ENCODE measurements at regions not wholly inside any gene's neighbourhood (a gene's known extent, or its start where the extent isn't known, plus 50 kb on each side); places are given as distances from the start of the nearest gene placed in this dataset.

DNA sequence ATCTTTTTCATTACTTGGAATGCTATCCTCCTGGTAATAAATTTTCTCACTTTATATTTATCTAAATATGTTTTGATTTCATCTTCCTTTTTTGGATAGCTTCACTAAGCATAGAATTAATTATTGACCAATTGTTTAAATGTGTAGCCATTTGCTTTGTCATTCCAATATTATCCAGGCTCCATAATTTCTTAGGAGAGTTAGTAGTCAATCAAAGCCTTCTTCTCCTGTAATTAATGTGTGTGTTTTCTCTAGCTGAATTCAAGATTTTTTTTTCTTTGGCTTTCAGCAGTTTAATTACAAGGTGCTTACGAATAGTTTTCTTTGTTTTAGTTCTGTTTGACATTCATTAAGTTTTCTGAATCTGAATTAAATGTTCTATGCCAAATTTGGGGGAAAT lies 545.9 kb upstream of the CELF2 start:
- Mint-ChIP-seq H3K27ac (no peak overlapping the region), H3K4me1 (no peaks in the 10 kb centered on the region), H3K9me3 (peaks cover 3% of the 10 kb centered on the region), H3K4me3 (no peak overlapping the region), H3K36me3 (no peaks in the 10 kb centered on the region)
- DNase-seq (ENCODE audit: low spot score in 2 of 2) (no peak), ATAC-seq (no peak)

DNA sequence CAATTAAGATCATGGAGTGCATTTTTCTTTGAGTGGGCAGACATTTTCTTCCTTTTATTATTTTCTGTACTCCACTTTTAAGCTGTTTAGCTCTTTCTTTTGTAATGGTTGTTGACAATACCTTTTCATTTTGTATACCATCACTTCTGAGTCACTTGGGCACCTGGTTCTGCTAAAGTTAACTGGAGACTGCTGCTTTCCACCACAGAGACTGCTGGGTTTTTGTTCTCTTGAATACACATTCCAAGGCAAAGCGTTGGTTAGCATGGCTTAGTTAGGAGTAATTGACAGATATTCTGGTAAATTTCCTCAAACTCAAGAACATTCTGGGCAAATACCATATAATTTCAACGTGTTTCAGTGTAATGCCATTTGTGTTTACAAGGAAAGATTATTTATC lies 541.9 kb upstream of the CELF2 start:
- H3K27ac Mint-ChIP-seq = no peak overlapping the region
- H3K4me1 Mint-ChIP-seq = no peaks in the 10 kb centered on the region
- H3K36me3 Mint-ChIP-seq = no peaks in the 10 kb centered on the region
- H3K9me3 Mint-ChIP-seq = peaks cover 3% of the 10 kb centered on the region
- ATAC-seq (no peak), DNase-seq (ENCODE audit: low spot score in 2 of 2) (no peak)
- H3K4me3 Mint-ChIP-seq = no peak overlapping the region

DNA sequence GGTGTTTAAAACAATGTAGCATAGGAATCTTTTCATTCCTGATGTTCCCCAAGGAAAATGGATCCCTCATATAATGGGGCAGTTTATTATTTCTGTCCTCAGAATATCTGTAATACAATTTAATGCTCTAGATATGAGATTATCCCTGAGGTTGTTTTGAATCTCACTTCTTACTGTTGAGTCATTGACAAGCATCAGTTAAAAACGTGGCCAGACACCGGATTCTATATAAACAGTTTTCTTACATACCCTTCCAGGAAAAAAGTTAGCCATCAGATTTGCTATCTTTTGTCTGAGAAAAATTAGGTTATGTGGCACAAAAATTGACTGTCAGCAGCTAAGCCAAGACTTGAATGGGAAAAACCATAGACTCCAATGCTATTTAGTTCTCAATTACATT lies 539.8 kb upstream of the CELF2 start:
- no peaks in the 10 kb centered on the region for H3K36me3 Mint-ChIP-seq
- no peak overlapping the region for H3K27ac Mint-ChIP-seq
- ATAC-seq = no peak

DNA sequence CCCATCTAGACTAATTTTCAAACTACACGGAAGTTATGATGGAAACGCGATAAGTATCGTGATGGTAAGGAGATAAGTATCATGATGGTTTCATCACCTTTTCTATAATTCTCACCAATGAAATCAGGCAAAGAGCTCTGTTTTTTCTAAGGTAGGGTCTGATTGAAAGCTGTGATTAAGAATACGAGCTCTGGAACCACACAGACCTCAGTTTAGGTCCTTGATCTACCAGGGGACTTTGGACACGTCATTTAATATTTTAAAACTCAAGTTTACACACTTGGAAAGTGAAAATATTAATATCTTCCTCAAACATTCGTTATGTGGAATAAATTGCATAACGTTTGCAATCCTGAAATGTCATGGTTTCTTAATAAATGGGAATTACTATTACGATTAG lies 538.2 kb upstream of the CELF2 start:
- no peak for ATAC-seq
- Mint-ChIP-seq H3K4me3 (no peak overlapping the region), H3K36me3 (no peaks in the 10 kb centered on the region), H3K9me3 (no peaks in the 10 kb centered on the region), H3K4me1 (no peaks in the 10 kb centered on the region), H3K27ac (no peak overlapping the region)
- DNase-seq (ENCODE audit: low spot score in 2 of 2) = no peak

More for the DNA sequence above, 539.8 kb upstream of the CELF2 start:
- peaks cover 3% of the 10 kb centered on the region for H3K9me3 Mint-ChIP-seq
- H3K4me3 Mint-ChIP-seq = no peak overlapping the region
- DNase-seq (ENCODE audit: low spot score in 2 of 2) = no peak
- no peaks in the 10 kb centered on the region for H3K4me1 Mint-ChIP-seq

DNA sequence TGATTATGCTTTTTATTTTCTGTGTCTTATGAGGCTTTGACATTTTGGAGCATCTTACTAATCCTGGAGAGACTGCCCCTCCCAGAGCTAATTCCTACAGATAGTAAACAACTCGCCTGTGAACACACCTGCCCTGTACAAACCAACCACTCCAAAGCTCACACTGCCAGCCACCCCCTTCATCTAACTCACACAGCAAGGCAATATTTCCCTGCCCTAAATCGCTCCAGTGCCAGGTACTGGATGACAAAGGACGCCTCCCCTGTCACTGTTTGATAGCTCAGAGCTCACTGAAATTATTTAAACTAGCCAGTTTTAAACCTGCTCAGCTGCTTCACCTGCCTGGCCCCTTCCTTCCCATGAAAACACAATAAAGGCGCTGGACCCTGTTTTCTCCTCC lies 535.1 kb upstream of the CELF2 start:
- H3K4me3 Mint-ChIP-seq = no peak overlapping the region
- H3K27ac Mint-ChIP-seq = no peak overlapping the region
- ATAC-seq (no peak), DNase-seq (ENCODE audit: low spot score in 2 of 2) (no peak)
- H3K36me3 Mint-ChIP-seq = no peaks in the 10 kb centered on the region
- H3K9me3 Mint-ChIP-seq = no peaks in the 10 kb centered on the region
- H3K4me1 Mint-ChIP-seq = no peaks in the 10 kb centered on the region

DNA sequence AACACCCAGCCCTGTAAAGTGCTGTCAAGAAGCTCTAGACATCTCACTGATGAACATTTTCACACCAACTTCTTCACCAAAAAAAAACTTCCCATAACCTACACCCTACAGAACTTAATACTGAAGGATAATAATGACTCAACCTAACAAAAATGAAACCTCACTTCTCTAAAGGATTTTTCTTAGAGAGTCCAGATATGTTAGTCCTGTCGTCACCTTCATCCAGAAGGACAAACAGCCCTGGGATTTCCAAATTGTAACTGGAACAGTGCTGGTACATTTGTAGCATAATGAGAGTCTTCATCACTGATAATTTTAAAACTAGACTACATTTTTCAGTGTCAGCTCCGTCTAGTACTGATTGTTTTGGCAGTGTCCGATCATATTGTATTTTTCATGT lies 528.6 kb upstream of the CELF2 start:
- Mint-ChIP-seq H3K4me3 (no peak overlapping the region), H3K9me3 (no peaks in the 10 kb centered on the region), H3K4me1 (no peaks in the 10 kb centered on the region), H3K36me3 (no peaks in the 10 kb centered on the region), H3K27ac (no peak overlapping the region)
- no peak for ATAC-seq
- DNase-seq (ENCODE audit: low spot score in 2 of 2) = no peak

DNA sequence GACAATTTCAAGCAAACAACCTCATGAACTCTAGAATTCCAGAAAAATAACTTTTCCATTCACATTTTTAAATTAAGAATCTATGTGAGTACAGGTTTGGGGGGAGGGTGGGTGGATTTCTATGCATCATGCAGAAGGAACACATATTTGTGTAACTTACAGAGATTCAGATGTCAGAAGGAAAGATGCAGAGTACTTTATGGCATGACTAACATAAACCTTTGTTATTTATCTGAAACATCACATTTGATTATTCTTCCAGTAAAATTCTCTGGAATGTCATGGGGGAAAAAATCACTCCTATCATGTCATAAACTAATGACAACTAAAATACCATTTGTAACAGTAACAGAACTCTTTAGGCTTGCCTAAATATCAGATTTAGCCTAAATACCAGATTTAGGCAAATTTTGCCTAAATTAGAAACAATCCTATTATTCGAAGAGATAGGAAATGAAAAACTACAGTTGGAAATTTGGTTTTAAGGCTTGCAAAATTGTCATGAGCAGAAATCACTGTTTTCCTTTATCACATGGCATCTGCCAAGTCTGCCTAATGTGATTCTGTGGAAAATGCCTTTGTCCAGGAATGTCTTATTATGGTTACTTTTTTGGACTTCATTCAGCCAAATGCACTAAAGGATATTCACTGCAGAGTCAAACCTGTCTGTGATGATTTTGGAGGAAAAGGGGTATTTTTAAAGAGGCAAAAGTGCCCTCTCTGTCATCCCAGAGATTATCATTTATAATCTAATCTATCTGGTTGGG lies 527.7 kb upstream of the CELF2 start:
- no peak for DNase-seq (ENCODE audit: low spot score in 2 of 2)
- Mint-ChIP-seq H3K4me3 (no peak overlapping the region), H3K36me3 (no peaks in the 10 kb centered on the region)

DNA sequence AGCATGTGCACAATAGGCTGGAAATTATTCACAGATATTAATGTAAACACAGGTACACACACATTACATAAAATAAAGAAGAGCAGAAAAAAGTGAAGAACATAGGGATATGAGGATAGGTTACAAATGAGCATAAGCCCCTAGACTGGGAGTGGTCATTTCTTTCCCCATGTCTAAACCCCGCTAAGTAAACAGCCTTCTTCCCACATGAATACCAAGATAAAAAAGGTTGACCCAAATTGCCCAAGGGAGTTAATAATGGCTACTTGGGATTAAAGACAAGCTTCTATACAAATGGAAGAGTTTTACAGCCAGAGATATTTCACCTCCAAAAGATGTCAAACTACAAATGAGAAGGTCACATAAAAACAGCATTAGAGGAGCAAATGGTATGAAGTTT lies 527.1 kb upstream of the CELF2 start:
- ATAC-seq (no peak), DNase-seq (ENCODE audit: low spot score in 2 of 2) (no peak)
- no peak overlapping the region for H3K4me3 Mint-ChIP-seq
- H3K36me3 Mint-ChIP-seq = no peaks in the 10 kb centered on the region
- no peaks in the 10 kb centered on the region for H3K9me3 Mint-ChIP-seq
- H3K4me1 Mint-ChIP-seq = no peaks in the 10 kb centered on the region
- no peak overlapping the region for H3K27ac Mint-ChIP-seq

More for the DNA sequence above, 527.7 kb upstream of the CELF2 start:
- no peak for ATAC-seq
- no peaks in the 10 kb centered on the region for H3K4me1 Mint-ChIP-seq
- no peaks in the 10 kb centered on the region for H3K9me3 Mint-ChIP-seq
- no peak overlapping the region for H3K27ac Mint-ChIP-seq

DNA sequence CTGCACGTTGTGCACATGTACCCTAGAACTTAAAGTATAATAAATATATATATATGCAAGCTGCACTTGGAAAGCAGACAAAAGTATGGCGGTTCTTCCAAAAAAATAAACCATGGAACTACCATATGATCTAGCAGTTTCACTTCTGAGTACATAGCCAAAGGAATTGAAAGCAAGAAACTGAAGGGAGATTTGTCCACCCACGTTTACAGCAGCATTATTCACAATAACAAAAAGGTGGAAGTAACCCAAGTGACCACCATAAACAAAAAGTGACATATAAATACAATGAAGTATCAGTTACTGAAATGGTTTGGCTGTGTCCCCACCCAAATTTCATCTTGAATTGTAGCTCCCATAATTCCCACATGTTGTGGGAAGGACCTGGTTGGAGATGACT lies 525.3 kb upstream of the CELF2 start:
- Mint-ChIP-seq H3K36me3 (no peaks in the 10 kb centered on the region), H3K9me3 (peaks cover 3% of the 10 kb centered on the region), H3K4me1 (no peaks in the 10 kb centered on the region), H3K27ac (no peak overlapping the region), H3K4me3 (no peak overlapping the region)
- no peak for DNase-seq (ENCODE audit: low spot score in 2 of 2)
- ATAC-seq = no peak

DNA sequence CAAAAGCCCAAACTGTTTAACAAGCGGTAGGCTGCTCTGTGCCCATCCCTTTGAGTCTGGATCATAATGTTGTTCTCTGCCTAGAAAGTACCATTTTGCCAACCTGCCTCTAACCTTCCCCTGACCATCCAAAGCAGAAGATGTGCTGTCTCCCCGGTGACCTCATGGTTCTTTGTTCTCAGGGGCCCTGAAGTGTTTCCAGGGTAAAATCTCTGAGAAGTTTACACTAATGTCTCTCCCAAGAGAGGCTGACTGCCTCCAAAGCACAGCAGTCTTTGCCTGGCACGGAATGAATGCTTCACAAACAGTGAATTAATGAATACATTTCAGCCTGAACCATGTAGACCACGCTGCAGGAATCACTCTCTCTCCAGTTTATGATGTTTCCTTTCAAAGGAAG lies 523.8 kb upstream of the CELF2 start:
- Mint-ChIP-seq H3K27ac (no peak overlapping the region), H3K36me3 (no peaks in the 10 kb centered on the region), H3K4me3 (no peak overlapping the region), H3K9me3 (peaks cover 12% of the 10 kb centered on the region), H3K4me1 (no peaks in the 10 kb centered on the region)
- DNase-seq (ENCODE audit: low spot score in 2 of 2) (no peak), ATAC-seq (no peak)

DNA sequence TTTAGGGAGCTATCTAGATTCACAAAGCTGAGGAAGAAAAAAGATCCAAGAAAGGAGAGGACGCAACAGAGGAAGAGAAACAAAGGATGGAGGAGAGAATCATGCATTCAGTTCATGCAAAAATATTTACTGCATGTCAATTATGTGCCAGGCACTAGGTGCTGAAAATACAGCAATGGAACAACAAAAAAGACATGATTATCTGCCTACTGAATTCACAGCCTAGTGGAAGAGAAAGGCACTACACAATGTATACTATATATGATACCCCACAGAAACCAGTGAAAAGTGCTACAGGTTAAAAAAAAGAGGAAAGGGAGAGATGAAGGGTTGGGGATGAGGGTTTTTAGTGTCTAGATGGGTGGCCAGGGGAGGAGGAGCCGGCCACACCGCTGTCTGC lies 520.4 kb upstream of the CELF2 start:
- Mint-ChIP-seq H3K4me3 (no peak overlapping the region), H3K4me1 (no peaks in the 10 kb centered on the region), H3K9me3 (peaks cover 12% of the 10 kb centered on the region), H3K36me3 (no peaks in the 10 kb centered on the region), H3K27ac (no peak overlapping the region)
- ATAC-seq (no peak), DNase-seq (ENCODE audit: low spot score in 2 of 2) (no peak)

DNA sequence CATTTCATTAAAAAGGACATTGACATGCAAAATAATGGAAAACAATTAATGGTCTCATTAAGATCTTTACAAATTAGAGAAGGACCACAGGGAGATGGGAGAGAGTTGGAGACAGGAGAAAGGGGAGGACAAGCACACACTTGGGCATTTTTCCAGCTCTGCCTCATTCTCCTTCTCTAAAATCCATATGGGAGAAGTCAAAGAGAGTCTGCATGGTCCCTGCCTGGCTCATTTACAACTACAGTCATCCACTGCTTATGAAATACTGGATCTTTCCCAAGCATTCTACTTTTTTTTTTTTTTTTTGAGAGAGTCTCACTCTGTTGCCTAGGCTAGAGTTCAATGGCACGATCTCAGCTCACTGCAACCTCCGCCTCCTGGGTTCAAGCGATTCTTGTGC lies 518.9 kb upstream of the CELF2 start:
- peaks cover 12% of the 10 kb centered on the region for H3K9me3 Mint-ChIP-seq
- no peak overlapping the region for H3K4me3 Mint-ChIP-seq
- H3K27ac Mint-ChIP-seq = no peak overlapping the region
- ATAC-seq (no peak), DNase-seq (ENCODE audit: low spot score in 2 of 2) (no peak)
- no peaks in the 10 kb centered on the region for H3K4me1 Mint-ChIP-seq
- no peaks in the 10 kb centered on the region for H3K36me3 Mint-ChIP-seq

DNA sequence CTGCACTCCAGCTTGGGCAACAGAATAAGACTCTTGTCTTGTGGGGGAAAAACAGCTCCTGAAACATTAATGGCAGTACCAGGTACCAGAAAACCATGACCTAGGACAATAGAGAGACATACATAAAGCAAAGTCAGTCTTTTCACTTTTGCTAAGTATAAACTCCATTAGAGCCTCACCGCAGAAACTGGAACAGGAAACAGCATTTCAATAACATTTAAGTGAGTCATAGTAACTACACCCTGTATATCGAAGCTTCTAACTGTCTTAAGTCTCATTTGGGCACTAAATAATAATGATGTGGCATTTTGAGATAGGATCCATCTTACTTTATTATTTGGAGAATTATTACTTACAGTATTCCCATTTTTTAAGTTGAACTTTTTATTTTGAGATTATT lies 517.8 kb upstream of the CELF2 start:
- Mint-ChIP-seq H3K36me3 (no peaks in the 10 kb centered on the region), H3K27ac (no peak overlapping the region), H3K4me3 (no peak overlapping the region), H3K9me3 (peaks cover 14% of the 10 kb centered on the region), H3K4me1 (no peaks in the 10 kb centered on the region)
- DNase-seq (ENCODE audit: low spot score in 2 of 2) (no peak), ATAC-seq (no peak)

DNA sequence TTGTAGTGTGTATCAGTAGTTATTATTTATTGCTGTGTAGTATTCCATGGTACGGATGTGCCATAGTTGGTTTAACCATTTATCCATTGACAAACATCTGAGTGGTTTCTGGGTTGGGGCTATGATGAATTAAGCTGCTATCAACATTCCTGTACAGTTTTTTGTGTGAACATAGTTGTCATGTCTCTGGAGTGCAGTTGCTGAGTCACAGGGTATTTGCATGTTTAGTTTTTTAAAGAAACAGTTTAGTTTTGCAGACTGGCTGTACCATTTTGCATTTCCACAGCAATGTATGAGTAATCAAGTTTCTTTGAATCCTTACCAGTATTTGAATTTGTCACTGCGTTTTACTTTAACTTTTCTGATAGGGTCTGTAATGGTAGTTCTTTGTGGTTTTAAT lies 516.7 kb upstream of the CELF2 start:
- no peaks in the 10 kb centered on the region for H3K36me3 Mint-ChIP-seq
- ATAC-seq = no peak
- peaks cover 15% of the 10 kb centered on the region for H3K9me3 Mint-ChIP-seq
- H3K4me1 Mint-ChIP-seq = no peaks in the 10 kb centered on the region
- no peak for DNase-seq (ENCODE audit: low spot score in 2 of 2)
- H3K27ac Mint-ChIP-seq = no peak overlapping the region
- no peak overlapping the region for H3K4me3 Mint-ChIP-seq

DNA sequence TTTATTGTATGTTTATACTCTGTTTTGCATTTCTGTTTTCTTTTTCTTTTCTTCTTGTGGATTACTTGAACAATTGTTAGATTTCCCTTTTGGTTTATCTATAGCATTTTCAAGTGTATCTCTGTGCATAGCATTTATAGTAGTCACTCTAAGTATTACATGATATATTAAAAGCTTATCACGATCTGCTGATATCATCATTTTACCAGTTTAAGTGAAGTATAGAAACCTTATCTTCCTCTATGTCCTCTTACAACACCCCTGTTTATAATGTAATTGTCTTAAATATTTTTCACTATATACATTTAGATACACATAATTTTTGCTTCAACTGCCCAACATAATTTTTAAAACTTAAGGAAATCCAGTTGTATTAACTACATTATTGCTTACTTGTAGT lies 513.9 kb upstream of the CELF2 start:
- H3K27ac Mint-ChIP-seq = no peak overlapping the region
- ATAC-seq = no peak

DNA sequence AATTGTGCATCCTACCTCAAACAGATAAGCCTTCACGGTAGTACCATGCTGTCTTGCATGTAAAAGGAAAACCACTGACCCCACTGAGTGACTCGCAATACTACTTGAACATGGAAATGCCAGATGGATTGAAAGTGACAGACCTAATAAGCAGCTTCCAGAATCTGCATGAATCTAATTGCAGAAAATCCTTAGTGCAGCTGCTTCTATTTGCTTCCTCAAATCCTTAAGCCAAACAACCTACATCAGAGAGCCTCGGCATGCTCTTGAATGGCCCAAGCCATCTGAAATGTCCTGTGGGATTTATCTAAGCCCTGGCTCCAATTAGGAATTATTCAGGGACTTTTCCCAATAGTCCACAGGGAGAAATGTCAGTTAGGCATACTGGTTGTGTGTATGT lies 509.5 kb upstream of the CELF2 start:
- Mint-ChIP-seq H3K4me3 (no peak overlapping the region), H3K4me1 (no peaks in the 10 kb centered on the region), H3K9me3 (peaks cover 3% of the 10 kb centered on the region)

More for the DNA sequence above, 513.9 kb upstream of the CELF2 start:
- Mint-ChIP-seq H3K9me3 (peaks cover 3% of the 10 kb centered on the region), H3K4me3 (no peak overlapping the region), H3K36me3 (no peaks in the 10 kb centered on the region), H3K4me1 (no peaks in the 10 kb centered on the region)
- no peak for DNase-seq (ENCODE audit: low spot score in 2 of 2)

DNA sequence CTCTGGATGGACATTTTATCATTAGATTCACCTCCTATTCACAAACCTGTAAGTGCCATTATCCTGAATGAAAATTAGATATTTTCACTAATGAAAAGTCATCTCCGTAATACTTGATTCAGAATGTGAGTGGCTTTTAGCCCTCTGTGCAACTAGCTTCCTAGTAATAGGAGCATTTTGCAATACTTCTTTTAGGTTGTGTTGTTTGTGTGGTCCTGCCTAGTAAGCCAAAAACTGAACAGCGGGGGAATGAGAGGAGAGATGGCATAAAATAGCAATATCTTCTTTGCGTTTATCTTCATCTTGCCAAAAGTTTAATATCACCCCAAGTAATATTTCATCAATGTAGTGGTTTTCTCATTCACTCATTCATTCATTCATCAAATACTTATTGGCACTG lies 507.5 kb upstream of the CELF2 start:
- Mint-ChIP-seq H3K36me3 (no peaks in the 10 kb centered on the region), H3K4me1 (no peaks in the 10 kb centered on the region), H3K4me3 (no peak overlapping the region), H3K9me3 (no peaks in the 10 kb centered on the region), H3K27ac (no peak overlapping the region)
- ATAC-seq = no peak
- no peak for DNase-seq (ENCODE audit: low spot score in 2 of 2)

More for the DNA sequence above, 509.5 kb upstream of the CELF2 start:
- DNase-seq (ENCODE audit: low spot score in 2 of 2) (no peak), ATAC-seq (no peak)
- no peaks in the 10 kb centered on the region for H3K36me3 Mint-ChIP-seq
- H3K27ac Mint-ChIP-seq = no peak overlapping the region

Data from stimulated activated effector memory CD8-positive, alpha-beta T cell treated with anti-CD3 and anti-CD28 coated beads, Interleukin-12 subunit alpha, Interleukin-12 subunit beta, amount 100 ng/mL, for 72 hours (primary cell).